SKM-1 treated with dmso at 0.1 percent for 144 hours (cell line): ENCODE measurements at regions not wholly inside any gene's neighbourhood (a gene's known extent, or its start where the extent isn't known, plus 50 kb on each side); places are given as distances from the start of the nearest gene placed in this dataset.

Experiments used
- DNase-seq: peaks from one replicate; lab custom pipeline; 2025; ENCODE audit not compliant: unreplicated experiment; lab: John Stamatoyannopoulos, UW

DNA sequence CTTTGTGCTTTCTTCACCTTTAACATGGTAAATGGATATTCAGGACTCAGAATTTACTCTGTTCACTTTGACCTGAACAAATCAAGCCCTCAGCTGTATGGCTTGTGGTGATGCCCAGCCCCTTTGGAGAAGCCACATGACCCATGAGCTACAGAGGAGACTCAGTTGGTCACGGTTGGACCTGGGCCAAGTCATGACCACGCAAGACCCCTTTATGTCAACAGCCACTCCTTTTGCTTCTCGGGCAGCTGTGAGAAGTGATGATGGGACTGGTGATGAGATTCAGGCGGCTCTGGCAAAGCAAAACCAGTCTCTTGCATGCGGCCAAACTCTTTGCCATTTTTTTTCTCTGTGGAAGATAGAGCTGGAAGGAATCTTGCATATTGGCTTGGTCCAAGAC lies 96.5 kb upstream of the AJAP1 start:
- DNase-seq = no peak

DNA sequence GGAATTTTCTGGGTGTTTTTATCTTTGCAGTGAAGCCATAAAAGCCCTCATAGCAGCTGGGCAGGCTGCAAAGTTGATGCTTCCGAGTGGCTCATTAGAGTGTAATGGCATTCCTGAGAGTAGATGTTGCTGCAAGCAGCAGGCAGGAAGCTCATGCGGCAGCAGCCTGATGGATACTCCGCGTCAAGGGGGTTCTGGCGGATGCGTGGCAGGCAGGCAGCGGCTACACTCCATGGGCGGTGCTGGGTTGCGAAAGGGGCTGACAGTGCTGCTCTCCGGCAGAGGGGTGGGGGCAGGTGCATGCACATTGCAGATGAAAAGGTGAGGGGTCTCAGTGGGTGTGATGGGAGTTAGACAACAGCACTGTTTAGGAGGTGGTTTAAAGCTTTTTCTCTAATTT lies 93.2 kb upstream of the AJAP1 start:
- DNase-seq = no peak

DNA sequence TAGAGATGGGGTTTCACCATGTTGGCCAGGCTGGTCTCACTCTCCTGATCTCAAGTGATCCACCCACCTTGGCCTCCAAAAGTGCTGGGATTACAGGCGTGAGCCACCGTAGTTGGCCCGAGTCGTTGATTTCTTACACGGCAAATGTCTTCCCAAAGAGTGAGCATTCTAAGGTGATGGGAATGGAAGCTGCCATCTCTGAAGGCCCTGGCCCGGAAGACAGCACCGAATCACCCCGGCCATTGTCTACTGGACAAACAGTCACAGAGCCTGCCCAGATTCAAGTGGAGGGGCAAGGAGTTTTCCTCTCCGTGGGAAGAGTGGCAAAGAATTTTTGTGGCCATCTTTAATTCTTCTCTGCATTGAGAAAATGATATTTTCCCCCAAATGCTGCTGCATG lies 92.1 kb upstream of the AJAP1 start:
- DNase-seq = no peak

DNA sequence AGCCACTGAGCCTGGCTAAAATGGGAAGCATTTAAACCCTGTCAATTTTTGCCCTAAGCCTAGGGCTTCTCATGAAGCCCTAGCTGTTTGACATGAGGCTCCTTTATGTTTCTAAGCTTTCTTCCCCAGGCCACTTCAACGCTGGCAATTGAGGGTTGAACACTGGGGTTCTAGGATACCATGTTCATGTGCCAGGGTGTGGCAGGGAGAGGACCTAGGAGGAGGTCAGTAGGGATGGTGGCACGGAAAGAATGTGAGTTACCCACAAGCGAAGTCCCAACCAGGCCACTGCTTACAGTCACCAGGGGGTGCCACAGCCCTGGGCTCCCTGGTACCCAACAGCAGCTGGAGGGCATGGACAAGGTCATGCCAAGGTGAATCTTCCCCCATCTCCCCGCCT lies 90.8 kb upstream of the AJAP1 start:
- DNase-seq = no peak

DNA sequence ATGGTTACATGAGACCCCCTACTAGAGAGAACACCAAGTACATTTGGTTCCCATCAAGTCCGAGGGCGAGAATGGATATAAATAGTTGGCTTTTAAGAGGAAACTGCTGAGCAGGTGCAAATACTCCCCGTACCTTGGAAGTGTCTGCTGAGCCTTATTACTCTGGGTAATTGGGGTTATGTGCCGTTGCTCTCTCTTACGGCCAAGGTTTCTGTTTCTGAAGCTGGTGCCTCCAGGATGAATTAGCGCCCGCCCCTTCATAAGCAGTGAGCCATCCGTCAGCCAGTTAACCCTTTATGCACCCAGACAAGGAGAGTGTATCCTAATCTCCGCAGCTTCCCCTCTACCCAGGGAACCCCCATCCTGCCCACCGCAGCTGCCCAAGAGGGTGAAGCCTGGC lies 90.4 kb upstream of the AJAP1 start:
- no peak for DNase-seq

DNA sequence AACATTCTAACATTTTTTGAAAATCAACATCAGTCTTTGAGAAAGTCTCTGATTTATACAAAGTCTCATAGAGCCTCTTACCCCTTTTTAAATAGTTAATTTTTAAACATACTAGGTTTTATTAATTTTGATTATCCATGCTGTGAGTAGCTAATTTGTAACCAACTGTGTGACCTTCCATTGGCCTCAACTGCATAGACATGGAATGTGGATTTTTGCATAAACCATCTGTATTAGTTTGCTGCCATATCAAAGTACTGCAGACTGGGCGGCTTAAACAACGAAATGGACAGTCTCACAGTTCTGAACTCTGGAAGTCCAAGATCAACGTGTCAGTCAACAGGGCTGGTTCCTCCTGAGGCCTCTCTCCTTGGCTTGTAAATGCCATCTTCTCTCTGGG lies 89.2 kb upstream of the AJAP1 start:
- no peak for DNase-seq

DNA sequence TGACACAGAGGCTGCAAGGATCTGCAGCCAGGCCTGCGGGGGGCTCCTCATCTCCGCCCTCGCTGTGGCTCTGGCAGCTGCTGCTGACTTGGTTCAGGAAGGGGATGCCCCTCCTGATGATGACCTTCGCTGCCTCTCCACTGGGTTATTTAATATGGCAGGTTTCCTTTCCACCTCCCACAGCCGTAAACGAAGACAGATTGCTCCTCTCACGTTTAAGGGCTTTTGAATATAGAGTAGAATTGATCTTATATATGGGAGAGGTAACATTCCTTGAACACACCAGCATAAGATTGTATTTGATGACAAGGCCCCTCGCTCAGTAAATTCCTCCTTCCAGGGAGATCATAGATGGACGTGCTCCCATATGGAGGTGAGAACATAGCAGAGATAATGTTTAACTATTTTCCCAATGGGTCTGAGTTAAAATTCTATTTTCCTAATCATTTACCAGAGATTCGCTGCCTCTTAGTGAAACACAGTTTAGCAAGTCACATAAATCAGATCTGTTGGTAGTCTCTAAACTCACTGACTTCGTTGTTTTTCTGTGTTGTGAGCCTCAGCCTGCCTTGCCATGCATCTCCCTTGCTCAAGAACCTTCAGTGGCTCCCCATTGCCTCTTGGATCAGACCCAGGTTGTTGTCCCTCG lies 88.5 kb upstream of the AJAP1 start:
- no peak for DNase-seq

DNA sequence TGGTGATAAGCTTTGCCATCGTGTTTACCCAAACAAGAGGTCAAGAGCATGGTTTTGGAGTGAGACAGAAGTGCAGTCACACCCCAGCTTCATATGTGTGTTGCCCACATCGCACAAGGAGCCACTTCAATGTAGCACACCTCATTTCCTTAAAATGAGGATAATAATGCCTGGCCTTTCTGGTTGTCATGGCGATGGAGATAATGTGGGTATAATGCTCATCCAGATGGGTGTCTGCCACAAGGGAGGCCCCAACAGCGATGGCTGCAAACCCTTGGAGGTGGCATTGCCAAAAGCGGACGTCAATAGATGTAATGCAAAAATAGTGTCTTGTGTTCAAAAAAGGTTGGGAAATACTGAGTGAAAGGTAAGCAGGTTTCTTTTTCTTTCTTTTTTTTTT lies 83.1 kb upstream of the AJAP1 start:
- no peak for DNase-seq

DNA sequence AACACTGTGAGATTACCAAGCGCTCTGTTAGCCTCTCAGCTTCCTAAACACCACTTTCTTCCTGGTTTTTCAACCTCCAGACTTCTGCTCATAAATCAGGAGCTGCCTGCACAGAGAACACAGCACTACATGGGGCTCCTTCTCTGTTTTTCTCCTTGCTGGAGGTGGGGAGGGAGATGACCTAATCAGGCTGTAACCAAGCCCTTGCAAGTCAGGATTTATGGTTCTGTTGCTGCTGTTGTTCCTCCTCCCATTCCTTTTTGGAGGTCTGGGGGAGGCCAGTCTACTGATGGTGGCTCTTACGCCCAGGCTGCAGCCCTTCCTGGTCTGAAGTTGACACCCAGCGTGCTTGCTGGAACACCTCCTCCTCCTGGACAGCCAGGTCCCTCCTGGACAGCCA lies 80.9 kb upstream of the AJAP1 start:
- no peak for DNase-seq

DNA sequence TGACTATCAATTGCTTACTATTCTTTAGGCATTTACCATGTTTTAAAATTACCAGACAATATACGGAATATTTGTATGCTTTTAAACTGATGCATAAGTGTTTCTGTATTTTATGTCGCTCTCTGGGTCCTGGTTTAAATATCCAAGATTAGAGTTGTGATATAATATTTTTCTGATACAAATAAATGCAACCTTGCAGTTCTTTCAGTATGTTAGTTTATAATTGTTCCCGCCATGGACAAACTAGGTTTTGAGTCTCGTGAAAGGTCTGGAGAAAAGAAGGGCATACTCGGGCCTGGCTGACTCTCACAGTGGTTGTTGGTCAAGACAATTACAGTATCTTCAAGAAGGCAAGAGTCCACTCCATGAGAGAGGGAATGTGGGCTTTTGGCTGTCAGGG lies 72.6 kb upstream of the AJAP1 start:
- DNase-seq = no peak

DNA sequence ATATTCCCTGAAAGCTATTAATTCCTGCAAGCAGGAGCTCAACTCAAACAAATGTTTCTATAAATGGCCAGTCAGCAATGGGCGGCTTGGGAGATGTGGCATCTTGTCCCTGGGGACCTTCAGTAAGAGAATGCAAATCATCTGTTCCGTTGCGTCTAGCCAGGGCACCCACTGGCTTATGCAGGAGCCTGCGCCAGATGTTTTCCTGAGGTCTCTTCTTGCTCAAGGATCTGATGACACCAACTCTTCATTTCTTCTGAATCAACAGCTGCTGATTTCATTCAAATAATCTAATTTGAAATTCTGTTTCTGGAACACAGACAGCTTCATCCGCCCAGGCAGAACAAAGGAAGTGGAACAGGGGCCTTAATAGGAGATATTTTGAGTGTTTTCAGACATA lies 70.0 kb upstream of the AJAP1 start:
- no peak for DNase-seq

DNA sequence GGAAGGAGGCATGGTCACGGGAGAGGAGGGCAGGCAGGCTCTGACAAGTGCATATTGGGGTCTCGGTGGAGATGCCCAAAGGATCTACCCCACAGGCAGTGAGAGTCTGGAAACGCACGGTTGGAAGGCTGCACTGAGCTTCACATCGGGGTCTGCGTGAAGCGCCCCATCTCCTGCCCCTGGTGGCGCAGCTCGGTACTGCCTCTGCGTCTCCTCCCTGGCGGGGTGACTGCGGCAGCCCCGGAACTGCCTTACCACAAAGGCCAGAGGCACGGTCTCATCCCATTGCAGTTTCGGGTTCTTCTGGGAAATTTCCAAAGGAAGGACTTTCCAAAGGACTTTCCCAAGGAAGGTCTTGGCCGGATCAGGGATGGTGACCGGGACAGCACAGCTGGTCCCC lies 69.2 kb upstream of the AJAP1 start:
- DNase-seq = no peak

DNA sequence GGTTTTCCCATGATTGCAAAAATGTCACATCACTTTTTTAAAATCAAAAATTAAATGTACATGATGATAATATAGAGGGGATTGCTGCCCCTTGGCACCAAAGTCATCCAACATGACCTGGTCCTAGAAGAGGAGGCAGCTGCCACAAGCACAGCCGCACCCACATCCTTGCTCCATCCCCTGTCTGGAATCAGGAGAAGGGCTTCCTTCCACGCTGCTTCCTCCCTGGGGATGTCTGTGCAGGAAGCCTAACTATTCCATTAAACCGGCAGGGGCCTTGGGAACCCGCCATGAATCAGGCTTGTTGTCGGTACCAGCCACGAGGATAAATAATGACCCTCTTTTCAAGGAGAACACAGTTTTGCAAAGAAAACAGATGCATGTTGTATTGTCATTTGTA lies 68.7 kb upstream of the AJAP1 start:
- DNase-seq = no peak

DNA sequence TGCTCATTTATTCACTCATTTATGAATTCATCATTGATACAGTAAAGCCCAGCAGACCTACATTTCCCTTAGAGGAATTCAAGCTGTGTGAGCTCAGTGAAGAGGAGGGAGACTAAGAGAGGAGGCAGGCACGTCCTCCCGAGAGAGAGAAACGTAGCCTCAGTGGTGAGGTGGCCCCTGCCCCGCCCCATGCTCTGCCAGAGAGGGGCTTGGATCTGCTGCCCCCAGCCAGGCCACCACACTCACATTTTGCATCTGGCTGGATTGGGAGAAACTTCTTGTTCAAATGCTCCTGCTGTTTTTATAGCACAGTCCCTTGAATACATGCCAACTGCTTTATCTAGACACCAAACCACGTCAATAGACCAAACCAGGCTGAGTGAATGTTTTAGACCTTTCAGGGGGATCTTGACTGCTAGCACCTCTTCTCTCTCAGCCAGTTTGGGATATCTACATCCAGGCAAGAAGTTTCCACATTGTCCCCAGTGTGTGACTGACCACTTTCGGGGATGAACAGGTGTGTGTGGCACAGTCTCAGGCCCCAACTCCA lies 67.7 kb upstream of the AJAP1 start:
- no peak for DNase-seq

DNA sequence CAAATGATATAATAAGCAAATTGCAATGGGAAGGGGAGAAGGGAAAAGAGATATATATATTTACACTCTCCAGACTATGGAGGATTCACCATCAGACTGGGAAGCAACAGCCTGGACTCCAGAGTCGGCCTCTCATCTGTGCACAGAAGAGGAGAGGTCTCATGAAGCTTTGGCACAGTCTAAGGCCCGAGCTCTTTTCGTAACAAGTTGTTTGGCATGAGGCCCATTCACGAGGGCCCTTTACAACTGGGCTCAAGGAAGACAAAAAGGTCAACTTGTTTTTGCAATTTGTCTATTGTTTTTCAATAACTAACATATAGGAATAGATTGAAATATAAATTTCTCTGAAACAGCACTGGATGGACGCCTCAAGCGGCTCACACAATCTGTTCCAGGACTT lies 66.7 kb upstream of the AJAP1 start:
- no peak for DNase-seq

DNA sequence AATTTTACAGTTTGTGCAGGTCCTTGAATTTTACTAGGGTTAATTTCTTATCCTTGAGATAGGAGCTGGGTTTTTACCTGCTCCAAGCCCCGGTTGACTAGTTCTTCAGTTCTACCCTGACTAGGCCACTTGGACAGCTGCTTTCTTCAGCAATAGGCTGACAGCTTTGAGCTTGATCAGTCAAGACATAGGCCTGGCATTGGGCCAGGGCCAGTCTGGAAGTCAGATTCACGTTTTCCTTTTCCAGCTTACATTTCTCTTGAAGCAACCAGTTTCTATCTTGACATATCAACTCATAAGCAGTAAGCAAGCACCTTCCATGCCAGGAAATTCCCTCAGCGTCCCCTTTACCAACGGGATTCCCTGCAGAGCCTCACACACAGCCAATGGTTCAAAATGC lies 63.7 kb upstream of the AJAP1 start:
- DNase-seq = no peak

DNA sequence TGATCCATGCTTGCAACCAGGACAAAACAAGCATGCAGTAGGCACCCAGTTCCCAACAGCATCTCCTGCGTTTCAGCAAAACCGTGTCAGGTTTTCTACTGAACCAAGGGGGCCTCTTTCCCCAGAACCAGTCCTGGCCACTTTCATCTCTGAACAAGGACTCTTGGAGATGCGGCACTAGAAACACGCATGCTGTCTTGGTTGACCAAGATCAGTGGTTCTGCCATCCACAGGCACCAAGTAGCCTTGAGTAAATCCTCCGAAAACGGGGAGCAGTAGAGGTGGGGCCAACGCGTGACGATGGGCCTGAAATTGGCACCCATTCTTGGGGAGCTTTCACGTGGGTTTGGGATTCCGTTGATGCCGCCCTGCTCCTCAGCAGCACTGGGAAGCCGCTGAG lies 62.5 kb upstream of the AJAP1 start:
- DNase-seq = no peak

DNA sequence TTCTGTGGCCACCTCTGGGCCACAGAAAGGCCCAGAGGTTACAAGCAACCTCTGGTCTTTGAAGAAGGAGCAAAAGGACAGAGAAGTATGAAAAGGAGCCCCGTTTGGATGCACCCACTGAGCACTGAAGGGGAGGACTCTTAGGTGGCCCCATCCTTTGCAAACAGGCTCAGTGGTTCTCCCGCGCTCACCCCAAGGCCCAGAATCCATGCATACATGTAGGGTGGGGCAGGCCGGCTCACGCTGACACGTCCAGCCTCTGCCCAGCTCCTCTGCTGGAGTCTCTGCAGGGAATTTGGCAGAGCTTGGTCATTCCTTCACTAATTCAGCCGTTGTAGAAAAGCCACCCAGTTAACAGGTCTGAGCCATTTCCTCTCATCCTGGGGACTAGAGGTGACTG lies 61.3 kb upstream of the AJAP1 start:
- DNase-seq = no peak

DNA sequence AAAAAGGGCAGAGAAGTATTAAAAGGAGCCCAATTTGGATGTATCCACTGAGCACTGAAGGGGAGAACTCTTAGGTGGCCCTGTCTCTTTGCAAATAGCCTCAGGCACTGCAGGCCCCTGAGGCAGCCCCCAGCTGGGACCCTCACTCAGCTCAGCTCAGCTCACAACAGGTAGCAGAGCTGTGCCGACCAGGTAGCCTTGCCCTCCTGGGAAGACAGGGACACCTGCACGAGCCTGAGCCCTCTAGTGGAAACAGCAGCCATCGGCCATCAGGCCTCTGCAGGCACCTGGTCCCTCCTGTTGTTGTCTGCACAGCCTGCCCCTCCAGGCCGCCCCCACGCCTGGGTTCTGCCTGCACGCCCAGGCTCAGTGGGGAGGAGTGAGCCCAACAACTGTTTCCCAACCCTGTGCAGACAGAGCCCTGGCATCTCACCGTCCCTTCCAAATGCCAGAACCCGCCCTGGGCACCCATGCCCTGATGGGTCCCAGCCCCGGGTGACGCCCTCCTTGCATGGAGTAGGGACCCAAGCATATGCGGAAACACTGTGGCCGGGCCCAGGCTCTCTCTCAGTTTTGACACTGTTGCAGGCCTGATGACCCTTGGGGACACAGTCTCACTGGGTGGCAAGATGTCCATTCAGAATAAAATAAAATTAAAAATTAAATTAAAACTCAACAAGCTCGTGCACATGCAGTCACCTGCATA lies 60.0 kb upstream of the AJAP1 start:
- no peak for DNase-seq

DNA sequence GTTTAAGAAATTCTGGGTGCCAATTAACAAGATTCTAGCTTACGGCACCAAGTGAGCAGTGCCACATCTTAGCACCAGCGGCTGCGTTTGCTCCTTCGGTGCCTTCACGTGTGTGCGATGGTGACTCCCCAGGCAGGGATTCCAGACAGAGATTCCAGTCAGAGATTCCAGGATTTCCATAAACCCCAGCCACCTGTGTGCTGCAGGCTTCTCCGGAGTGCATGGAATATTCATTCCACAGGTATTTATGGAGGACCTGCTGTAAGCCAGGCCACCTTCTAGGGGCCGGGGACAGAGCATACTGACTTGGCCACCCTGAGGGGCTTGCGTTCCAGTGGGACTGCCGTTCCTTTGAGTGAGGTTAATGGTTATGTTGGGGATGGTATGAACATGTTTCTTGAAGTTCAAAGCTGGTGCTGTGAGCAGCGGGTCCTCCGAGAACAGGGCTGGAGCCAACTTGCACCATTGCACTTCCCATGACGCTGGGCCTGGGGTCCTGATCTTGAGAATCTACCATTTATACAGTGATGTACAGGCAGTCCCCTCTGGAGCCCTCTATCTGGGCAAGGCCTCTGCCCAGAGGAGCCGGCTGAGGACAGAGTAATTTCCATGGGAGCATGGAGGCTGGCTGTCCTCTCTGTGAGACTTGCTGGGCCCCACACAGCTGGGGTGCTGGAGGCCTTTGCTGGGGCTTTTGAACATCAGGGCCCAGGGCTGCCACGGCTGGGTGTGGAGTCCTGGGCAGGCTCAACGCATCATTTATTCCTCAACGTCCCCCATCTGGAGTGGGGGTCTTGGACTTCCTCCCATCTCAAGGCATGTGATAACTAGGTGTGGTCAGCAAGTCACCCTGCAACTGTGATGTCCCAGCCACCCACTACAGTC lies 58.8 kb upstream of the AJAP1 start:
- DNase-seq = no peak

DNA sequence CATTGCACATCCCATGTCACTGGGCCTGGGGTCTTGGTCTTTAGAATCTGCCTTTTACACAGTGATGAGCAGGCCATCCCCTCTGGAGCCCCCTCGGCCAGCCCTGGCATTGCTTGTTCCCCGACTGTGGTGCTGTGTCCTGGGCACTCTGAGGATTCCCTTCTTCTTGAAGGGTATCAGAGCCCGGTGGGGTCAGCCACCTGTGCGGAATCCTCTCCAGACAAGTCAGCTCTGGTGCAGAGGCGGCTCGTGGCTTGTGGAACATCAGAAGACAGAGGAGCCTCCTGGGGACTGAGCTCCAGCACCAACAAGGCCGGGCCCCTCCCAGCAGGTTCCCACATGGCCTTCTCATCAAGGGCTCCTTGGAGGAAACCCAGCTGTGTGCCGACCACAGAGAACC lies 57.9 kb upstream of the AJAP1 start:
- no peak for DNase-seq

DNA sequence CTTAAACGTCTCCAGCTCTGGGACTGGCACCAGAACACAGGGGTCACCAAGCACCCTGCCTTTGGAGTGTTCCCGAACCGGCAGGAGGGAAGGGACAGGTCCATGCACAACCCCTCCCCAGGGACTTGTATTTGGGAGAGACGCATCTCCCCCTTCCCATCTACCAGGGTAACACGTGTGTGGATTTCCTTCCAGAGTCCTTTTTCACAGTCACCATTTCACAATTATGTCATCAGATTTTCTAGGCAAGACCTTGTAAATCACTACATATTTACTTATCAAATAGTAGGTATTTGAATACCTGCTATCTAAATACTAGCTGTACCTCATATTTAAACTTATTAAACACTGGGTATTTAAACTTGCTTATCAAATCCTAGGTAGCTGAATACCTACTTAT lies 57.4 kb upstream of the AJAP1 start:
- no peak for DNase-seq
